Esophagus muscularis mucosa (tissue), 3 donors: ENCODE measurements at regions not wholly inside any gene's neighbourhood (a gene's known extent, or its start where the extent isn't known, plus 50 kb on each side); places are given as distances from the start of the nearest gene placed in this dataset.

ENCODE experiments used
- POLR2AphosphoS5 ChIP-seq, 2 donors: sonication (generic); formaldehyde crosslinking; IDR thresholded peaks; one replicate each; pipeline ENCODE4 v1.6.1; 2017; ENCODE audit warnings: antibody characterized with exemption in 2 of 2
- TF ChIP-seq, protein P1 (sequence below), 3 experiments: fragments of 200-600 bp in 2 of 3; fragments of 450-650 bp in 1 of 3; sonication (generic) in 2 of 3; IDR thresholded peaks; one replicate each; pipeline ENCODE4 v1.5.1; 2017 to 2019; ENCODE audit warnings: antibody characterized with exemption in 3 of 3, mild to moderate bottlenecking in 2 of 3, moderate library complexity in 1 of 3

DNA sequence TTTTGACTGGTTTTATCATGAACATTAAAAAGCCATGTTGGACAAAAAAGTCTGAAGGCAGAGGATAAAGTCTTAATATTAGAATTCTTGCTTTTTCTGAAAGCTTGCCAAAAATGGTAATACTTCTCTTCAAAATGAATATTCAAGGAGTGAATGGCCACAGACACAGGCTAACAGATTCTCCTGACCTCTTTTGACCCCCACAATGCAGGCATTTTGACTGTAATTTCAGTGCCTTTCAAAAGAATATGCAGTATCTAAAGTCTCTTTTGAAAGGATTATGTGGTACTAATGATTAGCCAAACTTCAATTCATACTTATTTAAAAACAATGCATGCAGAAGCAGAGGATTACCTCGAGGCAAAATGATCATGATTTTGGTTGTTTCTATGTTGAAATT lies 557.8 kb upstream of the GCFC2 start:
- TF ChIP-seq, protein P1, sequence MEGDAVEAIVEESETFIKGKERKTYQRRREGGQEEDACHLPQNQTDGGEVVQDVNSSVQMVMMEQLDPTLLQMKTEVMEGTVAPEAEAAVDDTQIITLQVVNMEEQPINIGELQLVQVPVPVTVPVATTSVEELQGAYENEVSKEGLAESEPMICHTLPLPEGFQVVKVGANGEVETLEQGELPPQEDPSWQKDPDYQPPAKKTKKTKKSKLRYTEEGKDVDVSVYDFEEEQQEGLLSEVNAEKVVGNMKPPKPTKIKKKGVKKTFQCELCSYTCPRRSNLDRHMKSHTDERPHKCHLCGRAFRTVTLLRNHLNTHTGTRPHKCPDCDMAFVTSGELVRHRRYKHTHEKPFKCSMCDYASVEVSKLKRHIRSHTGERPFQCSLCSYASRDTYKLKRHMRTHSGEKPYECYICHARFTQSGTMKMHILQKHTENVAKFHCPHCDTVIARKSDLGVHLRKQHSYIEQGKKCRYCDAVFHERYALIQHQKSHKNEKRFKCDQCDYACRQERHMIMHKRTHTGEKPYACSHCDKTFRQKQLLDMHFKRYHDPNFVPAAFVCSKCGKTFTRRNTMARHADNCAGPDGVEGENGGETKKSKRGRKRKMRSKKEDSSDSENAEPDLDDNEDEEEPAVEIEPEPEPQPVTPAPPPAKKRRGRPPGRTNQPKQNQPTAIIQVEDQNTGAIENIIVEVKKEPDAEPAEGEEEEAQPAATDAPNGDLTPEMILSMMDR (IDR thresholded peaks at IDR 0.05), result no peak
- no peak for TF ChIP-seq POLR2AphosphoS5 (IDR thresholded peaks at IDR 0.05)
